A673 (cell line): ENCODE measurements at regions not wholly inside any gene's neighbourhood (a gene's known extent, or its start where the extent isn't known, plus 50 kb on each side); places are given as distances from the start of the nearest gene placed in this dataset.
"Not testable (repeated sequence)": the region's sequence is repeated elsewhere in the genome, so short reads cannot be mapped to it uniquely, and the experiment has no call there.

Experiments
- BruUV-seq: library from RNA; stranded (reverse); fragments of 400-500 nt; replicated peaks from 2 replicates; lab custom pipeline; 2021; lab: Mats Ljungman, UMichigan
- CTCF ChIA-PET: fragments of 300-600 bp; sonication (Branson Sonifier 250); formaldehyde crosslinking; loops from one replicate; lab custom pipeline; 2022; ENCODE audit warnings: antibody characterized with exemption; lab: Charles Lee
- POLR2A ChIA-PET: fragments of 300-600 bp; sonication (Branson Sonifier 250); formaldehyde crosslinking; loops from one replicate; lab custom pipeline; 2022; ENCODE audit warnings: antibody characterized with exemption; ENCODE audit not compliant: low non-redundant PET; lab: Charles Lee
- DNase-seq: peaks from one replicate; pipeline ENCODE4 v3.0.0-alpha.2; 2015; ENCODE audit warnings: low spot score
- H3K27ac ChIP-seq: fragments of 200-600 bp; sonication (generic); 2 replicates; pipeline ENCODE4 v1.5.1; 2016; ENCODE audit warnings: mixed run types, low read depth, mild to moderate bottlenecking, mixed read lengths, antibody characterized with exemption, low read length; ENCODE audit not compliant: poor library complexity, severe bottlenecking
- H3K27me3 ChIP-seq: fragments of 200-600 bp; sonication (generic); replicated peaks from 2 replicates; pipeline ENCODE4 v1.6.1; 2017; ENCODE audit warnings: mixed run types, low read depth, mild to moderate bottlenecking, mixed read lengths, antibody characterized with exemption, low read length; ENCODE audit not compliant: insufficient read depth, poor library complexity
- H3K36me3 ChIP-seq: fragments of 200-600 bp; sonication (generic); 2 replicates; pipeline ENCODE4 v1.6.1; 2016; ENCODE audit warnings: mixed run types, mild to moderate bottlenecking, mixed read lengths, antibody characterized with exemption, low read length; ENCODE audit not compliant: insufficient read depth, poor library complexity, severe bottlenecking
- H3K4me1 ChIP-seq: fragments of 200-600 bp; sonication (generic); 2 replicates; pipeline ENCODE4 v1.6.1; 2017; ENCODE audit warnings: mixed run types, mild to moderate bottlenecking, mixed read lengths, antibody characterized with exemption, low read length; ENCODE audit not compliant: insufficient read depth, poor library complexity, severe bottlenecking
- H3K4me3 ChIP-seq: fragments of 200-600 bp; sonication (generic); 2 replicates; pipeline ENCODE4 v1.5.1; 2016; ENCODE audit warnings: low read depth, mixed run types, mild to moderate bottlenecking, mixed read lengths, low read length; ENCODE audit not compliant: poor library complexity, severe bottlenecking
- H3K9me3 ChIP-seq: fragments of 200-600 bp; sonication (generic); 2 replicates; pipeline ENCODE4 v1.6.1; 2016; ENCODE audit warnings: mixed run types, low read depth, mild to moderate bottlenecking, mixed read lengths, antibody characterized with exemption, low read length; ENCODE audit not compliant: poor library complexity, severe bottlenecking
- EZH2 ChIP-seq: fragments of 200-600 bp; sonication (generic); IDR thresholded peaks from 2 replicates; pipeline ENCODE4 v1.6.1; 2017; ENCODE audit warnings: borderline replicate concordance, low read depth, mild to moderate bottlenecking, mixed read lengths, antibody characterized with exemption, low read length; ENCODE audit not compliant: poor library complexity, severe bottlenecking
- intact Hi-C: fragments of 100-400 bp; cut with micrococcal nuclease; formaldehyde crosslinking; loops from one replicate; pipeline ENCODE4 v1.10.0; 2022; ENCODE audit not compliant: unreplicated experiment
- TF ChIP-seq, protein P1 (sequence below): fragments of 300-800, 200-600 bp; sonication (generic); conservative IDR thresholded peaks from 2 replicates; pipeline ENCODE4 v1.5.1; 2017; ENCODE audit warnings: low read depth, mild to moderate bottlenecking, antibody characterized with exemption, low read length, moderate library complexity, mixed read lengths

DNA sequence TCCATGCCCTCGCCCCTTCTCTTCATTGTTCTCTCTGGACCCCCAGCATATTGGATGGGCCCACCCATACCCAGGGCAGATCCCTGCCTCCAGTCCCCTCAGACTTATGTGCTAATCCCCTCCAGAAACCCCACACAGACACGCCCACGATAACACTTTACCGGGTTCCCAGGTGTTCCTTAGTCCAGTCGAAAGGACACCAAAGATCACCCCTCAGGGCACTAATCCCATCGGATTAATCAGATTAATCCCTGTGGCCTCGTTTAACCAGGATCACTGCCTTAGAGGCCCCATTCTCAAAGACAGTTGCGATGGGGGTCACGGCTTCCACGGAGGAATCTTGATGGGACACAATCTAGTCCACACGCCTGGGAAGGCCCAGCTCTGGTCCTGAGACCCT is 80.8 kb downstream of the SHANK2 start:
- Histone ChIP-seq H3K36me3 (no peaks in the 10 kb centered on the region), H3K27ac (no peak overlapping the region), H3K27me3 (no peaks in the 10 kb centered on the region), H3K9me3 (peaks cover 10% of the 10 kb centered on the region), H3K4me1 (no peaks in the 10 kb centered on the region), H3K4me3 (no peak overlapping the region)
- TF ChIP-seq, protein P1, sequence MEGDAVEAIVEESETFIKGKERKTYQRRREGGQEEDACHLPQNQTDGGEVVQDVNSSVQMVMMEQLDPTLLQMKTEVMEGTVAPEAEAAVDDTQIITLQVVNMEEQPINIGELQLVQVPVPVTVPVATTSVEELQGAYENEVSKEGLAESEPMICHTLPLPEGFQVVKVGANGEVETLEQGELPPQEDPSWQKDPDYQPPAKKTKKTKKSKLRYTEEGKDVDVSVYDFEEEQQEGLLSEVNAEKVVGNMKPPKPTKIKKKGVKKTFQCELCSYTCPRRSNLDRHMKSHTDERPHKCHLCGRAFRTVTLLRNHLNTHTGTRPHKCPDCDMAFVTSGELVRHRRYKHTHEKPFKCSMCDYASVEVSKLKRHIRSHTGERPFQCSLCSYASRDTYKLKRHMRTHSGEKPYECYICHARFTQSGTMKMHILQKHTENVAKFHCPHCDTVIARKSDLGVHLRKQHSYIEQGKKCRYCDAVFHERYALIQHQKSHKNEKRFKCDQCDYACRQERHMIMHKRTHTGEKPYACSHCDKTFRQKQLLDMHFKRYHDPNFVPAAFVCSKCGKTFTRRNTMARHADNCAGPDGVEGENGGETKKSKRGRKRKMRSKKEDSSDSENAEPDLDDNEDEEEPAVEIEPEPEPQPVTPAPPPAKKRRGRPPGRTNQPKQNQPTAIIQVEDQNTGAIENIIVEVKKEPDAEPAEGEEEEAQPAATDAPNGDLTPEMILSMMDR = no peak
- POLR2A ChIA-PET = no interaction called here
- DNase-seq = no peak
- intact Hi-C loops = no loop called here
- BruUV-seq = no TSS peak
- CTCF ChIA-PET = no interaction called here

DNA sequence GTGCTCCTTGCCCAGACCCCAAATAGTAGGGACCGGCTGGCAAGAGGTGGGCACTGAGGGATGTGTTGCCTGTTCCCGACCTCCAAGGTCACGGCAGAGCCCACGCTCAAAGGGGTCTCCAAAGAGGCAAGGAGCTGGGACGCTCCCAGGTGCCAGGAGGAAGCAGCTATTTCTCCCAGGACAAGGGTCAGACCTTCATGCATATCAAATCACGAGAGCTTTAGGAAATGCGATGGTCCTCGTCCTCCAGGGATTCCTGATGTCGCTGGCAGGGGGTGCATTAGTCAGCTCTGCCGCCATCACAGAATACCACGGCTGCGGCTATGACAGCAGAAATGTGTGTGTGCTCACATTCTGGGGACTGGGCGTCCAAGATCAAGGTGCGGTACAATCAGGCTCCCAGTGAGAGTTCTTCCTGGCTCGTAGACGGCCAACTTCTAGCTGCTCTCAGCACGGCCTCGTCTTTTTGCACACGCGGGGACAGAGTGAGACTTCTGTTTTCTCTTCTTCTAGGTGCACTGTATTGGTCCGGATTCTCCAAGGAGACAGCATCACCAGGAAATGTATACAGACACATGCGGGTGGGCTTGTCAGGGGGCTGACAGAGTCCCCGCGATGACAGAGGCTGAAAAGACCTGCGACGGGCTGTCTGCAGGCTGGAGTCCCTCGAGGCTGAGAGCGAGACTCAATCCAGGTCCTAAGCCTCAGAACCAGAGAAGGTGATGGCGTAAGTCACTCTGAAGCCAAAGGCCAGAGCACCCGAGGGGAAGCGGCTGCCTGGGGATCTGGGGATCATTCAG is 81.6 kb downstream of the SHANK2 start:
- CTCF ChIA-PET = no interaction called here
- no TSS peak for BruUV-seq
- Histone ChIP-seq H3K36me3 (no peaks in the 10 kb centered on the region), H3K27me3 (no peaks in the 10 kb centered on the region), H3K27ac (no peak overlapping the region), H3K4me3 (no peak overlapping the region), H3K9me3 (peaks cover 2% of the 10 kb centered on the region), H3K4me1 (no peaks in the 10 kb centered on the region)
- TF ChIP-seq EZH2 = no peak
- TF ChIP-seq, protein P1 = no peak
- intact Hi-C loops = no loop called here
- peak; percentile 7 for DNase-seq
- POLR2A ChIA-PET = no interaction called here

DNA sequence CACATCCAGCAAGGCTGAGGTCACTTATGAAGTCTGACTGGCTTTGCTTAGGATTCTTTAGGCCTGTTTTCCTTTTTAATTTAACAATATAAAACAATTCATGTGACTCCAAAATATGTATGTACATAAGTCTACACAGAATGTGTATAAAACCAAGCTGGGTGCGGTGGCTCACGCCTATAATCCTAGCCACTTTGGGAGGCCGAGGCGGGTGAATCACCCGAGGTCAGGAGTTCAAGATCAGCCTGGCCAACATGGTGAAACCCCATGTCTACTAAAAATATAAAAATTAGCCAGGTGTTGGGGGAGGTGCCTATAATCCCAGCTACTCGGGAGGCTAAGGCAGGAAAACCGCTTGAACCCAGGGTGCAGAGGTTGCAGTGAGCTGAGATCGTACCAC is 83.1 kb downstream of the SHANK2 start:
- BruUV-seq = no TSS peak
- intact Hi-C loops = no loop called here

DNA sequence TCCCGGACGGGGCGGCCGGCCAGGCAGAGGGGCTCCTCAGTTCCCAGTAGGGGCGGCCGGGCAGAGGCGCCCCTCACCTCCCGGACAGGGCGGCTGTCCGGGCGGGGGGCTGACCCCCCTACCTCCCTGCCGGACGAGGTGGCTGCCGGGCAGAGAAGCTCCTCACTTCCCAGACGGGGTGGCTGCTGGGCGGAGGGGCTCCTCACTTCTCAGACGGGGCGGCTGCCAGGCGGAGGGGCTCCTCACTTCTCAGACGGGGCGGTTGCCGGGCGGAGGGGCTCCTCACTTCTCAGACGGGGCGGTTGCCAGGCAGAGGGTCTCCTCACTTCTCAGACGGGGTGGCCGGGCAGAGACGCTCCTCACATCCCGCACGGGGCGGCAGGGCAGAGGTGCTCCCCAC is 84.6 kb downstream of the SHANK2 start:
- H3K9me3 ChIP-seq, intact Hi-C loops, H3K4me1 ChIP-seq, POLR2A ChIA-PET, H3K27ac ChIP-seq, H3K36me3 ChIP-seq, H3K4me3 ChIP-seq, DNase-seq, BruUV-seq, H3K27me3 ChIP-seq, CTCF ChIA-PET: not testable (repeated sequence)

More for the DNA sequence above, 83.1 kb downstream of the SHANK2 start:
- Histone ChIP-seq H3K27me3 (no peaks in the 10 kb centered on the region), H3K27ac (no peak overlapping the region), H3K36me3 (no peaks in the 10 kb centered on the region), H3K9me3 (no peaks in the 10 kb centered on the region), H3K4me3 (no peak overlapping the region), H3K4me1 (no peaks in the 10 kb centered on the region)
- DNase-seq = no peak
- no peak for TF ChIP-seq EZH2
- TF ChIP-seq, protein P1 = no peak
- CTCF ChIA-PET = no interaction called here
- POLR2A ChIA-PET = no interaction called here
